ENCODE measurements at regions not wholly inside any gene's neighbourhood (a gene's known extent, or its start where the extent isn't known, plus 50 kb on each side); places are given as distances from the start of the nearest gene placed in this dataset.

DNA sequence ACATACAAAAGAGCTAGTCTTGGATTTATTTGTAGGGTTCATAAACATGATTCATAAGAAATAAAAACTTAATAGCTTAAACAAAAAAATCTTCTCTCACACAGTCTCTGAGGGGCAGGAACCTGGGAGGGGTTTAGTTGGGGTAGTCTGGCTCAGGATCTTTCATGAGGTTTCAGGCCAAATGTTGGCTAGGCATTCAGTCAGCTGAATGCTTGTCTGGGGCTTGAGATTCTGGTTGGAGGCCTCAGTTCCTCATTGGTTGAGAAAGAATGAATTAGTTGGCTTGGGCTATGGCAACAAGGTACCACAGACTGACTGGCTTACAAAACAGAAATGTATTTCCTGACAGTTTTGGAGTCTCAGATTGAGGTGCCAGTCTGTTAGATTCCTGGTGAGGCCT is 74.3 kb downstream of the ANKRD7 start:
- DNase-seq (ENCODE audit: low read depth): no peak

DNA sequence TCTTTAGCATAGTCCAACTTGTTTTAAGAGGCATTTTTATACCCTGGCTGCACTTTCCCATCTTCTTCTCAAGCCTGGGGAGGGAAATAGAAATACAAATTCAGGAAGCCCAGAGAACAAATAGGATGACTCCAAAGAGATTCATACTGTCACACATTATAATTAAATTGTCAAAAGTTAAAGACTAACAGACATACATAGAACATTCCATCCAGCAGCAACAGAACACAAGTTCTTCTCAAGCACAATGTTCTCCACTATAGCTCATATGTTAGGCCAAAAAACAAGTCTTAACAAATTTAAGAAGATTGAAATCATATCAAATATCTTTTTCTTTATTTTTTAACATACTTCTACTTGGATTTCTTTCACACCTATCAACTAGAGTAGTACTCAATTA is 75.7 kb downstream of the ANKRD7 start:
- no peak for DNase-seq (ENCODE audit: low read depth)

DNA sequence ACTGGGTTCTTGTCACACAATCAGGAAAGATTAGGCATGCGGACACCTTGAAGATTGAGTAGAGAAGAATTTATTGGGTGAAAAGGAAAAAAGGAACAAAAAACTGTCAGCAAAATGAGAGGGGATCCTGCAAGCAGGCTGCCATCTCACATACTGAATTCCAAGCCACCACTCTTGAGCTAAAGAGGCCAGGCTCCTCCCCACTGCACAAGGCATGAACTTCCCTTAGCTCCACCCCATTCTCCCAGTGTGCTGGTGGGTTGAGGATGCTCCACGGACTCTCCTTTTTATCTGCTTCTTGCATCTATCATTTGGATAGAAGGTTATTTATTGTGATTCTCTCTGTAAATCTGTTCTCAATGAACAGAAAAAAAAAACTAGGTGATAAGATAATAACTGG is 79.6 kb downstream of the ANKRD7 start:
- no peak for DNase-seq (ENCODE audit: low read depth)

DNA sequence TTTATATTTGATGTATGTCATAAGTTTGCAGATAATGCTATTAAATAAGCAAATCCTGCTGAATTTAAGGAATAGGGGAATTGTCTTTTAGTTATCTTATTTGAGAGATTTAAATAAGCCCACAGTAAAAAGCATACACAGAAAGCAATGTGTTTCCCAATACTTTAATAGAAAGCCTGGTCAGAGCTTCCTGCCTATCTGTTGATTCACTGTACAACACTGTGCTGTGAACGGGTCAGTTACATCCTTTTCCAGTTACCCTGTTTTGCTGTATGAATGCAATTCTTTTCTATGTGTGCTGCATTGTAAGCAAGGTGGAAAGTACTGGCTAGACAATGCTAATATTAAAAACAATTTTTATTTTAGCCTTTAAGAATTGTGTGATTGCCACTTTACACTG is 81.2 kb downstream of the ANKRD7 start:
- no peak for DNase-seq (ENCODE audit: low read depth)

DNA sequence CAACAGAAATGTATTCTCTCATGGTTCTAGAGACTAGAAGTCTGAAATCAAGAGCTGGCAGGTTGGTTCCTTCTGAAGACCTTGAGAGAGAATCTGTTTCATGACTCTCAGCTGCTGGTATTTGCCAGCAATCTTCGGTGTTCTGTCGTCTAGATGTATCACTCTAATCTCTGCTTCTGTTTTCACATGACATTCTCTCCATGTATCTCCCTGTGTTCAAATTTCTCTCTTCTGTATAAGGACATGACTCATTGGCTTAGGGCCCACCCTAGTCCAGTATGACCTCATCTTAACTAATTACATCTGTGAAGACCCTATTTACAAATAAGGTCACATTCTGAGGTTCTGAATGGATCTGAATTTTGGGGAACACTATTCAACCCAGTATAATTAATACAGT is 82.3 kb downstream of the ANKRD7 start:
- DNase-seq (ENCODE audit: low read depth): no peak

DNA sequence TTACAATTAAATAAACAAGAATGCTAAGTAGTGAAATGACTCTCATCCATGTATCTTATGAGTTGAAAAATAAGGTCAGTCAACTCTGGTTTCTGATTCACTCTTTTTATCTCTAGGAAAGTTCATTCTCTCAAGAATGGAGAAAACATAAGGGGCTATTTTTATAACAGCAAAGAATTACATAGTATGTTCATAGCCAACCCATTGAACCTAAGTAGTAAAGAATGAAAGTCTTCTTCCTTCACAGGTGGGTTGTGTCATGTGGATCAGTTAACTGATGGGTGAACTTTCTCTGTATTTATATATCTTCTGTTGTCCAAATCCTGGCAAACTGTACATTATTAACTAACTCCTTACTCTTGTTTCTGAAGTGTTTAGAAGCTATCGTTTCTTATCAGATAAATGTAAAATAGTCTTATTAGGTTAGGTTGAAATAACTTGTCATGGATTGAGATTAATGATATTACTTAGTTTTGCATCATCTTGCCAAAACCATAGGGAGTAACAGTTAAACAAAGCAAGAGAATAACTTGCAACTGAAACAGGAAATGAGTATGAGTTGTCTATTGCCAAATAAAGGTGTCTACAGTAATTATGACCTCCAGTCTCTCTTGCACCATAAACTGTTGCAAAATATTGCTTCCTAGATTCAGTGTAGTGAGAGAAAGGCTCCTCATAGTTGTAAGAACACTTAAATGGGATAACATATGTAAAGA is 86.8 kb downstream of the ANKRD7 start:
- DNase-seq (ENCODE audit: low read depth): no peak

DNA sequence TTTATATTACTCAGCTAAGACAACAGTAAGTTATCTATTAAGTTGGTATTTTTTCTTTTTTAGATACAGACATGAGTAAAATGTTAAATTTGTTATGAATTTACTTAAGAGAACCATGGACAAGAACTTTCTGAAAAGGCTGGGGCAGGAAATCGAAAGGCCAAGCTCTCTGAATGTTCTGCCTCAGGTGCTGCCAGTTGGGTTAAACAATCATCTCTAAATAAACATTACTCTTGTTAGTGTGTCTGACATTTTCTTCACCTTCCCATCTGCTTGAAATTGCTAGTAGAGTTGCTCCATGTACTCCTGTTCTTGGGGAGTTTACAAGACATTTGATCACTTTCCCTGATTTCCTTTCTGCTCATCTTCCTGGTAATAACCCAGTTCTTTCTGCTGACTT is 87.5 kb downstream of the ANKRD7 start:
- DNase-seq (ENCODE audit: low read depth): no peak

DNA sequence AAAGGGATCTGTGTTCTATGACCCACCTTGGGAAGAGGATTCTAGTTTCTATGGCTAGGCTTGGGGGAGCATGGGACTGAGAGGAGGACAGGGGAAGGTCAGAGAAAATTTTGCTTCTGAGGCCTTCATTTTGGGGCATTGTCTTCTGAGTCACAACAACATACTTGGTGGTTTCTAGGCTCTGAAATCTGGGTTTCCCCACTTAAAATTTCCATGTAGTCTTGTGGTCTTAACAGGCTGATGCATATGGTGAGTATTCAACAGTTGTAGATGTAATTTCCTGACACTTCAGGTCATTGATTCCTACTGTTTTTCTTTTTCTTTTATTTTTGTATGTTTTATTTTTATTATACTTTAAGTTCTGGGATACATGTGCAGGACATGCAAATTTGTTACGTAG is 88.5 kb downstream of the ANKRD7 start:
- no peak for DNase-seq (ENCODE audit: low read depth)

DNA sequence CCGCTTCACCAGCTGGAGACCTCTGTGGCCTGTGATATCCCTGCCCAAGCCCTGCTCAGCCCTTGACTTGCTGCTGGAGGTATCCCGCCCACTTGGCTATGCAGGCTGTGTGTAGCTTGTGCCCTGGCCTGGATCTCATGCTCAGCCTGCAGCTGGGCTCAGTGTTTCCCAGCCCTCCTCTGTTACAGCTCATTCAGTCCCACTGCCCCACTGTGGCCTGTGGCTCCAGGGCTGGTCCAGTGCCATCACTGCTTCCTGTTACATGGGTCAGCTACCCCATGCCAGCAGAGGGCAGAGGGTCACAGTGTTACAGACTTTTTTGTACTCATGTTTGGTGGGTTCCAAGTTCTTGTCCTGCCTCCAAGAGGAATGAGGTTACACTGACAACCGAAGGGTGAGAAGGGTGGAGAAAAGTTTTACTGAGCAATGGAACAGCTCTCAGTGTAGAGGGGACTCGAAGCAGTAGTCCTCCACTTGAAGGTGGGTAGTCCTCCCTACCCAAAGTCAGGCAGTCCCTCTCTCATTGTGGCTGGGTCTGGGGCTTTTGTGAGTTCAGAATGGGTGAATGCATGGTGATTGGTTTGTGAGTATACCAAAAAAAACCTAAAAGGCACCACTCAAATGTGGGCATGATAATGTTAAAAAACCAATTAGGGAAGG is 100.4 kb downstream of the ANKRD7 start:
- no peak for DNase-seq (ENCODE audit: low read depth)

DNA sequence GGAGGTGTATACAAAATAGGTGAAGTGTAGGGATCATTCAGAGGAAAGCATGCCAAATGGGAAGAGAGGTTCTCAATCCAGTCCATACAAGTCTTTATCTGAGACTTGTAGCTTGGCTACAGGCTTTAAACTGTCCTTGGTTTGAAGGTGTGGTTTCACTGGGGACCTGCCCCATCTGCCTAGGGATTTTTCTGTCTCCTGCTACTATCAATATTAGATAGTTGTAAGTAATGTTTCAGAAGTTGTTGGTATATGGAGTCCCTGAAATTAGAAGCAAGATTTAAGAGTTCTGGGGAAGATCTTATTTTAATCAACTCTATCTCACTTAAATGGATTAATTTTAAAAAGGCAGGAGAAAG is 100.9 kb downstream of the ANKRD7 start:
- DNase-seq (ENCODE audit: low read depth): no peak

DNA sequence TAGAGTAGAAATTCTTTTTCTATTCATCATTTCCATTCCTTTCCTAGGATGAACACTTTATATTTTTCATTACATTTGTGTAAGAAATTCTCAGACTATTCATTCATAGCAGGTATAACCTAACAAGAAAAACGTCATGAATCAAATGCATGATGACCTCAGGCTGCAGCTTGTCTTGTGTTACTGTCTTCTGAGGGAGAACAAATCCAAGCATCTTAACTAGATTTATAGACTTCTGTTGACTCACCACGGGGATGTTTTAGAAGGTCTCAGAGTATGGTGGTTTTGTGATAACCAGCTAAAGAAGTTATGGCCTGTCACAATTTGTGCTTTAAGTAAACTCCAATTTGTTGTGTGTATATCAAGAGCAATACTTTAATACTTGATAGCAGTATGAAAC is 102.7 kb downstream of the ANKRD7 start:
- DNase-seq (ENCODE audit: low read depth): no peak

DNA sequence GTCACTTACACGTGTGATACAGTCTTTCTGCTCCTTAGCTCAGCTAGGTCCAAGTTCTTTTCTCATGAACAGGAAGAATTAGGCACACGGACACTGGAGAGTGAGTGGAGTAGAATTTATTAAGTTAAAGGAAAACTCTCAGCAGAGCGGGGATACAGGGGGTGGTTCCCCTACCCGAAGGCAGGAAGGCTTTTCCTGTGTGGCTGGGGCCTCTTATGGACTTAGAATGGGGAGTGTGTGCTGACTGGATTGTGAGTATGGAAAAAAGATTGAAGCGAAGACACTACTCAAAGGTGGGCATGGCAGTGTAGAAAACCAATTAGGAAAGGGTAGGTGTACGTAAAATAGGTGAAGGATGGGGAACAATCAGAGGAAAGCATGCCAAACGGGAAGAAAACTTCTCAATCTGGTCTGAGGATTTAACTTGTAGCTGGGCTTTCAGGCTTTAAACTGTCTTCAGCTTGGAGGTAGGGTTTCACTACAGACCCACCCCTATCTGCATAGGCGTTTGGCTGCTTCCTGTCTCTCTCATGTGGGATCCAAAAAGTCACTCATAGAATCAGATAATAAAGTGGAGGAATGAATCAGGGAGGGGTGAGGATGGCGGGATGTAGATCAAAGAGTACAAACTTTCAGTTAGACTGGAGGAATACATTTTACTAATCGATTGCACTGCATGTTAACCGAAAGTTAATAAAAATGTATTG is 104.2 kb downstream of the ANKRD7 start:
- no peak for DNase-seq (ENCODE audit: low read depth)

DNA sequence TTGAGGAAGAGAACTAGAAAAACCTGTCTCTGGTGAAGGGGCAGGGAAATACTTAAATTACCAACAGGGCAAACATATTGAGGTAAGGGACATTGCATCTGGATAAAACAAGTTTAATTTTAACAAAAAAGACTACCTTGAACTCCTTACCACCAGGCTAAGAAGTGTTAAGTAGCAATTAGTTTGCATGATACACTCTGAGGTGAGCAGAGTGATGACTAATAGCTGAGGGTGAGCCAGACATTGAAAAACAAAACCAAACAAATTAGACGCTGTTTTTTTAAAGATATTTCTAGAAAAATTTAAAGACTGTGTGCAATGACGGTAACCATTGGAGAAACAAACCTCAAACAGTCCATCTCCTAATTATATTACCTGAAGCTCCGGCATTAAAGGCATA is 105.9 kb downstream of the ANKRD7 start:
- no peak for DNase-seq (ENCODE audit: low read depth)

DNA sequence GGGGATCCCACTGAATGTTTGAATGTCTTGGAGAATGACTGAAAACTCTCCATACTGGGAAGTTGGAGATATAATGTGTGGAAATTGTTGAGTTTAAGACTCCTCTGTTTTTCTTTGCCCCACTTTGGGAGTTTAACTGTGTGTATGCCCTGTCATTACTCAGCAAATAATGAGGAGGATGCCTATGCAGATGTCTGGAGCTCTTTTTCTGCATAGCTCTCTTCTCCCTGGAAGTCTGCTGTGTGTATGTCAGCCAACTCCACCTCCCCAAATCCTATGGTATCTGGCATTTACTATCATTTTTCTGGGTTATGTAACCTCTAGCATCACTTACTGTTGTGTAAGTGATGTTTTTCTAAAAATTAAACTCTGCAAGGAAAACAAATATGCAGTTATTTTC is 122.2 kb downstream of the ANKRD7 start:
- no peak for DNase-seq (ENCODE audit: low read depth)

DNA sequence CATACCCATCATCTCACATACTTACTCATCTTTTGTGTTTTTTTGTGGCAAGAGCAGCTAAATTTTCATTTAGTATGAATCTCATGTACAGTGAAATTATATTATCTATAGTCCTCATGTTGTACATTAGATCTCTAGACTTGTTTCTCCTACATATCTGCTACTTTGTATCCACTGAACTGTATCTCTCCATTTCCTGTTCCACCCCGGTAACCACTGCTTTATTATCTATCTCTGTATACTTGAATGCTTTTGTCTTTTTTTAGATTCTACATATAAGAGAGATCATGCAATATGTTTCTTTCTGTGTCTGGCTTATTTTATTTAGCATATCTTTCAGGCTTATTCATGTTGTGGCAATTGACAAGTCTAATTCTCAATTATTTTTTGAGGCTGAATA is 125.1 kb downstream of the ANKRD7 start:
- no peak for DNase-seq (ENCODE audit: low read depth)

DNA sequence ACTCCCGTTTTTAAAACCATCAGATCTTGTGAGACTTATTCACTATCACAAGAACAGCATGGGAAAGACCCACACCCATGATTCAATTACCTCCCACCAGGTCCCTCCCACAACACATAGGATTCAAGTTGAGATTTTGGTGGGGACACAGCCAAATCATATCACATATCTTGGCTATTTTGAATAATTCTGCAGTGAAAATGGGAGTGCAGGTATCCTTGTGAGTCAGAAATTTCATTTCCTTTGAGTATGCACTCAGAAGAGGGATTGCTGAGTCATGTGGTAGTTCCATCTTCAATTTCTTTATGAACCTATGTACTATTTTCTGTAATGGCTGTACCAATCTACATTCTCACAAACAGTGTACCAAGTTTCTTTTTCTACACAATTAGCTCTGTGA is 125.8 kb downstream of the ANKRD7 start:
- no peak for DNase-seq (ENCODE audit: low read depth)

DNA sequence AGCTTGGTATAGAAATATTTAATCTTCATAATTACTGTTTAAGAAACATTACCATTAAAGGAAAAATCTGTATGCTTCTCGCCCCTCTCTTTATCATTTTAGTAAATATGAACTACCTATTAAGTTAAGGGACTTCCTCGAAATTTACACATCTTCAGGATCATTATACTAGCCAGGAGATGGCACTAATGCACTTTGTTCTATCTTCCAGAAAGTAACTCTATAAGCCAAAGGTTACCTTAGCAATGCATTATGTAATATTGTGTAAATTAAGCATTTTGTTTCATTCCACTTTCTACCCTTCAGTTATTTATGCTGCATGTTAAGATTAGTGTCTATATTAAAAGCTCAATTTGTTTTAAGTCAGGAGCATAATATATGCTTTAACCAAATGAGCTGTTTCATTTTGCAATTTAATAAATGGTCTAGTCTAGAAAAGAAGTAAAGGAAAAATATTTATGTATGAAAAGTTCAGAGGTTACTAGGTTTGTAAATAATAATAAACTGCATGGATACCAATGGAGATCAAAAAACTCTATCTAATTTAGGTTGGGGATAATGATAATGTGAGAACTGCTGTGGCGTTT is 128.5 kb downstream of the ANKRD7 start:
- DNase-seq (ENCODE audit: low read depth): no peak

DNA sequence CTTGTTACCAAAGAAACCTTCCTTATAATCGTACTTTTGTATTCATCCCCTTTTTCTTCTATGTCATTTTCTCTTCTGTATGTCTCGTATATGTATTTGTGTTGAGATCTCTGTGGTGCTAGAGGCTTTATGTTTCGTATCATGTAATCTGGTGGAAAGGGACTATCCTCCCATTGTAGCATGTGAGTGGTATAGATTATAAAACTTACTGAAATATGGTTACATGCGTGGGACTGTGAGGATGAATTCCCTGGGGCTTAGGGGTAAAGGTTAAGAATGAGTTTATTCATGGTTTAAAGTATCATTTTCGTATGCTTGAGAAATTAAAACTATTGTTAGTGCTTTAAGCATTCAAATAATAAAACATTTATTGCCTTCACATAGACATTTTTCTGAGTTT is 141.9 kb downstream of the ANKRD7 start:
- DNase-seq (ENCODE audit: low read depth): no peak

DNA sequence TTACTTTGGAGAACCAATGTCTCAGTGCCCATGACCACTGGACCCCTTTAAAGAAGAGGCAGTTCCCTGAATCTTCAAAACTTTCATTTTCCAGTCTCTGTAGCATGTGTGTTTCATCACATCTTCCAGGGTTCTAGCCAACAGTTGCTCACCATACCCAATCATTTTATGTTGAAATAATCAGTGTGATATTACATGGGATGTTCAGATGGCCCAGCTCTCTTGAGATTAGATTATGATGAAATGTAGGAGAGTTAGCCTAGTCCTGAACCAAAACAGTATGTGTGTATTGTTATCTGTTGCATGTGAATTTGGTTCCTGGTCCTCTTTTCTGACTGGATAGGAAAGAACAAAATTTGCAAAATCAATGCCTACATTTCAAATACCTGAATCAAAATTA is 144.5 kb downstream of the ANKRD7 start:
- no peak for DNase-seq (ENCODE audit: low read depth)

DNA sequence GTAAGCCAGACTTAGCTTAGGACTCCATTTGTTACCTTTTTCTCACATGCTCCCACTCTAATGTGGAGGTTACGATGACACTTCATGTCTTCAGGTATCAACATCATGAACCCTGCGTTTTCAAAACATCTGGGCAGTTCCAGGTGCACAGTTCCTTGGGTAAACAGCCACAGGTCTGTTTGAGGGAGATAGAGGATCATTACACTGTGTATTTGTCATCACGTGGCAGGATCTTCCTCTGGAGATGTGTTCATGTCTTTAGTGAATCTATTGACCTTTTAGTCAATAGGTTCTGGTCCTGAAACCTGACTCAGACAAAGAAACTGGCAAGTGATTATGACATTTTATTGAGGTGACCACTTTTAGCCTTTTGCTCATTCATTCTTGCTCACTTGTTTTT is 145.5 kb downstream of the ANKRD7 start:
- no peak for DNase-seq (ENCODE audit: low read depth)

DNA sequence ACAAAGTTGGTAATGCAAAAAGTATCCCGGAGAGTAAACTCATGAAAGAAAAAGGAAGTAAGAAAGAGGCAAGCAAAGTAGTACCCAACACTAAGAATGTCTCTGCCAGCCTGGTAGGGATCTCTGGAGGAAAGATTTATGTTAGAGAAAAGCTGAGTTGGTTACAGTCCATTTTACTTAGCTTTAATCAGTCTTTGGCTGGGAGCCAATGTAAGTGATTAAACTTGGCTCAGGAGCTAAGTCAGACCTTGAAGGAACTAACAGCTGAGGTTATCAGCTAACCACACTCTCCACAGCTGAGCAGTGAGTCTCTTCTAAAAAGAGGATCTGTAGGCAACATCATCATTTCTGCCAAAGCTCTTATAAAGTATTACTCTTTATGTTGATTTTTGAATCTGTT is 148.0 kb downstream of the ANKRD7 start:
- no peak for DNase-seq (ENCODE audit: low read depth)

DNA sequence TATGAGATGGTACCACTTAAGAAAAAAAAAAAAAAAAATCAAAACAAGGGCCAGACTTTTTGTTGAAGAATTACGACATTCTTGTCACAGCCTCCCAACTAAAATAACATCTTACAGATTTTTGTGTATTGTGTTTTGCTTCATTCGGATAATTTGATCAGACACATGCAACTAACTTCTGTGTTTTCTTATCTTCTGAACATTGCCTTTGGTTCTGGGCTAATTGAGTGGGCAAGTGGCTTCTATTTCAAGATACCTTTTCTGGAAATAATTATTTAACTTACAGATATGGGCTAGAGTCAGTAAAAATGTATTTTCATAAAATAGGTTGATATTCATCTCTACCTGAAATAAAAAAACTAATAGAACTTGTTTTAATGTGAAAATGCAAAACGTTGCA is 165.1 kb downstream of the ANKRD7 start:
- no peak for DNase-seq (ENCODE audit: low read depth)

DNA sequence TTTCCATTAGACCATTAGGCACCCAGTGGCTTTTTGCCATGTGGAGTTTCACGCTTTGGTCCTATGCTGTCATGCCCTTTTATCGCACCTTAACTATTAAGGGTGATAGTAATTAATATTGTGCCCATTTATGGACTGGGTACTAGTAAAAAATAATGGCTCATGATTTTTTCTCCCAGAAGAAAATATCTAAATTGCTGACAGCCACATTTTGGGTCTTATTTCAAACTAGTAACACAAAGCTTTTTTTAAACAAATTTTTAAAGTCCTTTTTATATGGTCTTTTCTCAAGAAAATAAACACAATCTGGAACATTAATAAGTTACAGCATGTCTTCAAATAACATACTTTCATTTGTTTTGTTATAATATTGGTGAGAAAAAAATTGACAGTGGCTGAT is 179.7 kb downstream of the ANKRD7 start:
- DNase-seq (ENCODE audit: low read depth): no peak

All from HS-27A (cell line).